ENCODE measurements at regions not wholly inside any gene's neighbourhood (a gene's known extent, or its start where the extent isn't known, plus 50 kb on each side); places are given as distances from the start of the nearest gene placed in this dataset.

GRCh38 chr3:18246336-18247060 is 178.6 kb downstream of the SATB1 start:
- Mint-ChIP-seq H3K27ac (no peak overlapping the region), H3K4me3 (no peak overlapping the region), H3K4me1 (no peaks in the 10 kb centered on the region), H3K27me3 (peaks cover 0 to 5% of the 10 kb centered on the region in 2 donors), H3K9me3 (no peaks in the 10 kb centered on the region), H3K36me3 (no peaks in the 10 kb centered on the region)
- DNase-seq (no peak), ATAC-seq (replicated peaks) (no peak)

- DNase-seq = no peak
- H3K27ac Mint-ChIP-seq = no peak overlapping the region
- peak in 1 of 2 donors; percentile 27 for ATAC-seq (replicated peaks)
These were observed 179.4 kb downstream of the SATB1 start for GRCh38 chr3:18245721-18246120.

GRCh38 chr3:18241837-18242236 is 183.3 kb downstream of the SATB1 start:
- Mint-ChIP-seq H3K27me3 (no peaks in the 10 kb centered on the region), H3K36me3 (no peaks in the 10 kb centered on the region), H3K4me1 (peaks cover 11 to 12% of the 10 kb centered on the region in 2 donors), H3K9me3 (no peaks in the 10 kb centered on the region), H3K4me3 (no peak overlapping the region), H3K27ac (no peak overlapping the region)
- DNase-seq (no peak), ATAC-seq (replicated peaks) (no peak)

More at GRCh38 chr3:18245721-18246120, 179.4 kb downstream of the SATB1 start:
- peaks cover 0 to under 1% of the 10 kb centered on the region in 2 donors for H3K27me3 Mint-ChIP-seq
- H3K36me3 Mint-ChIP-seq = no peaks in the 10 kb centered on the region
- H3K4me3 Mint-ChIP-seq = no peak overlapping the region
- H3K9me3 Mint-ChIP-seq = no peaks in the 10 kb centered on the region
- H3K4me1 Mint-ChIP-seq = no peaks in the 10 kb centered on the region

GRCh38 chr3:18239674-18240073 is 185.5 kb downstream of the SATB1 start:
- H3K36me3 Mint-ChIP-seq = no peaks in the 10 kb centered on the region
- H3K27ac Mint-ChIP-seq = no peak overlapping the region
- DNase-seq = no peak
- H3K4me3 Mint-ChIP-seq = no peak overlapping the region
- no peaks in the 10 kb centered on the region for H3K9me3 Mint-ChIP-seq
- no peaks in the 10 kb centered on the region for H3K27me3 Mint-ChIP-seq
- H3K4me1 Mint-ChIP-seq = peaks cover 11 to 12% of the 10 kb centered on the region in 2 donors
- ATAC-seq (replicated peaks) = no peak

GRCh38 chr3:18238746-18239331 is 186.3 kb downstream of the SATB1 start:
- H3K4me3 Mint-ChIP-seq = no peak overlapping the region
- H3K4me1 Mint-ChIP-seq = peaks cover 11 to 12% of the 10 kb centered on the region in 2 donors
- ATAC-seq (replicated peaks) (peak in 1 of 2 donors; percentile 48), DNase-seq (no peak)
- no peaks in the 10 kb centered on the region for H3K36me3 Mint-ChIP-seq
- H3K9me3 Mint-ChIP-seq = no peaks in the 10 kb centered on the region
- peaks cover 0 to 3% of the 10 kb centered on the region in 2 donors for H3K27me3 Mint-ChIP-seq
- no peak overlapping the region for H3K27ac Mint-ChIP-seq

GRCh38 chr3:18238332-18238731 is 186.8 kb downstream of the SATB1 start:
- ATAC-seq (replicated peaks) = no peak
- no peak overlapping the region for H3K4me3 Mint-ChIP-seq
- no peak for DNase-seq
- no peaks in the 10 kb centered on the region for H3K36me3 Mint-ChIP-seq
- peaks cover 11 to 12% of the 10 kb centered on the region in 2 donors for H3K4me1 Mint-ChIP-seq
- H3K9me3 Mint-ChIP-seq = no peaks in the 10 kb centered on the region
- peaks cover 0 to 4% of the 10 kb centered on the region in 2 donors for H3K27me3 Mint-ChIP-seq
- no peak overlapping the region for H3K27ac Mint-ChIP-seq

- ATAC-seq (replicated peaks) (peak; percentile 90 to 96), DNase-seq (peak; percentile 19)
- H3K9me3 Mint-ChIP-seq = no peaks in the 10 kb centered on the region
- peak overlapping the region in 1 of 2 donors; percentile 11 for H3K4me3 Mint-ChIP-seq
- H3K4me1 Mint-ChIP-seq = peaks cover 11 to 12% of the 10 kb centered on the region in 2 donors
- peaks cover 0 to 4% of the 10 kb centered on the region in 2 donors for H3K27me3 Mint-ChIP-seq
- no peaks in the 10 kb centered on the region for H3K36me3 Mint-ChIP-seq
- no peak overlapping the region for H3K27ac Mint-ChIP-seq
These were observed 187.7 kb downstream of the SATB1 start for GRCh38 chr3:18237251-18238005.

GRCh38 chr3:18236726-18237125 is 188.4 kb downstream of the SATB1 start:
- ATAC-seq (replicated peaks) (no peak), DNase-seq (no peak)
- no peaks in the 10 kb centered on the region for H3K9me3 Mint-ChIP-seq
- H3K4me1 Mint-ChIP-seq = peaks cover 11 to 12% of the 10 kb centered on the region in 2 donors
- no peak overlapping the region for H3K27ac Mint-ChIP-seq
- no peak overlapping the region for H3K4me3 Mint-ChIP-seq
- H3K27me3 Mint-ChIP-seq = peaks cover 0 to 4% of the 10 kb centered on the region in 2 donors
- H3K36me3 Mint-ChIP-seq = no peaks in the 10 kb centered on the region

- ATAC-seq (replicated peaks) (no peak), DNase-seq (no peak)
- Mint-ChIP-seq H3K27ac (no peak overlapping the region), H3K4me3 (no peak overlapping the region), H3K27me3 (peaks cover 0 to 4% of the 10 kb centered on the region in 2 donors), H3K36me3 (no peaks in the 10 kb centered on the region), H3K9me3 (no peaks in the 10 kb centered on the region), H3K4me1 (peaks cover 11 to 12% of the 10 kb centered on the region in 2 donors)
These were observed 190.3 kb downstream of the SATB1 start for GRCh38 chr3:18234717-18235335.

- Mint-ChIP-seq H3K27ac (no peak overlapping the region), H3K9me3 (no peaks in the 10 kb centered on the region), H3K36me3 (no peaks in the 10 kb centered on the region)
These were observed 191.0 kb downstream of the SATB1 start for GRCh38 chr3:18233987-18234716.

GRCh38 chr3:18232317-18232716 is 192.8 kb downstream of the SATB1 start:
- peaks cover 0 to 4% of the 10 kb centered on the region in 2 donors for H3K27me3 Mint-ChIP-seq
- DNase-seq = no peak
- no peak overlapping the region for H3K4me3 Mint-ChIP-seq
- H3K36me3 Mint-ChIP-seq = no peaks in the 10 kb centered on the region
- peaks cover 6 to 10% of the 10 kb centered on the region in 2 donors for H3K4me1 Mint-ChIP-seq
- H3K27ac Mint-ChIP-seq = no peak overlapping the region
- no peak for ATAC-seq (replicated peaks)
- no peaks in the 10 kb centered on the region for H3K9me3 Mint-ChIP-seq

More at GRCh38 chr3:18233987-18234716, 191.0 kb downstream of the SATB1 start:
- ATAC-seq (replicated peaks) = no peak
- peaks cover 0 to 4% of the 10 kb centered on the region in 2 donors for H3K27me3 Mint-ChIP-seq
- H3K4me3 Mint-ChIP-seq = no peak overlapping the region
- DNase-seq = no peak
- peaks cover 11 to 12% of the 10 kb centered on the region in 2 donors for H3K4me1 Mint-ChIP-seq

GRCh38 chr3:18228060-18228459 is 197.1 kb downstream of the SATB1 start:
- no peak overlapping the region for H3K27ac Mint-ChIP-seq

GRCh38 chr3:18225709-18226108 is 199.4 kb downstream of the SATB1 start:
- Mint-ChIP-seq H3K9me3 (no peaks in the 10 kb centered on the region), H3K27ac (no peak overlapping the region), H3K4me3 (no peak overlapping the region), H3K4me1 (peaks cover 38 to 61% of the 10 kb centered on the region in 2 donors), H3K27me3 (no peaks in the 10 kb centered on the region), H3K36me3 (no peaks in the 10 kb centered on the region)
- no peak for DNase-seq
- ATAC-seq (replicated peaks) = no peak

More at GRCh38 chr3:18228060-18228459, 197.1 kb downstream of the SATB1 start:
- Mint-ChIP-seq H3K4me1 (peaks cover 29 to 48% of the 10 kb centered on the region in 2 donors), H3K4me3 (peak overlapping the region; percentile 0), H3K9me3 (no peaks in the 10 kb centered on the region), H3K36me3 (no peaks in the 10 kb centered on the region), H3K27me3 (no peaks in the 10 kb centered on the region)
- DNase-seq (no peak), ATAC-seq (replicated peaks) (peak; percentile 60 to 62)

Measured in stimulated activated naive B cell treated with anti-CD40 and anti-IgM and Interleukin-4, amounts not matched to agents 10 μg/mL and 1 μg/mL and 100 μg/mL, for 72 hours (primary cell).